HL-60/S4 treated with retinoic acid at 250 ng/mL for 4 days and 3 days (cell line): ENCODE measurements at regions not wholly inside any gene's neighbourhood (a gene's known extent, or its start where the extent isn't known, plus 50 kb on each side); places are given as distances from the start of the nearest gene placed in this dataset.

Experiments used
- in situ Hi-C: fragments of 300-500 bp; cut with MboI; formaldehyde crosslinking; loops from 2 replicates; pipeline ENCODE4 v1.7.0; 2022; ENCODE audit warnings: low sequenced_read_pairs

DNA sequence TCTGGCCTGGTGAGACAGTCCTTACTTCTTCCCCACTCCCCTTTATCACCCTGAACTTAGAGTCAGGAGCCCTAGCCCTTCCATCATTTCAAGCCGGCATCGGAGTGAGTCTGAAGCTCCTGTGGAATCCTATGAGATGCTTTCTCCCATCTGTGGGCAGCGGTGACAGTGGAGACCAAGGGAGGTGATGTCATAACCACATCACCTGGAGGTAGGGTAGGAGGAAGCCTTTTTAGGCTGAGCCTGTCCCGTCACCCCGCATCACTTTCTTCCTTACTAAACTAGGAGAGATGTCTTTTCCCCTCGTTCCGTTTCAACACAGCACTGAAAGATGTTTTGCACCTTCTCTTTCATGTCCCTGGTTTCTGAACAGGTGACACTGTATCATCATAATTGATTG, 124.1 kb upstream of the WWC1 start:
- in situ Hi-C loops, result no loop called here

DNA sequence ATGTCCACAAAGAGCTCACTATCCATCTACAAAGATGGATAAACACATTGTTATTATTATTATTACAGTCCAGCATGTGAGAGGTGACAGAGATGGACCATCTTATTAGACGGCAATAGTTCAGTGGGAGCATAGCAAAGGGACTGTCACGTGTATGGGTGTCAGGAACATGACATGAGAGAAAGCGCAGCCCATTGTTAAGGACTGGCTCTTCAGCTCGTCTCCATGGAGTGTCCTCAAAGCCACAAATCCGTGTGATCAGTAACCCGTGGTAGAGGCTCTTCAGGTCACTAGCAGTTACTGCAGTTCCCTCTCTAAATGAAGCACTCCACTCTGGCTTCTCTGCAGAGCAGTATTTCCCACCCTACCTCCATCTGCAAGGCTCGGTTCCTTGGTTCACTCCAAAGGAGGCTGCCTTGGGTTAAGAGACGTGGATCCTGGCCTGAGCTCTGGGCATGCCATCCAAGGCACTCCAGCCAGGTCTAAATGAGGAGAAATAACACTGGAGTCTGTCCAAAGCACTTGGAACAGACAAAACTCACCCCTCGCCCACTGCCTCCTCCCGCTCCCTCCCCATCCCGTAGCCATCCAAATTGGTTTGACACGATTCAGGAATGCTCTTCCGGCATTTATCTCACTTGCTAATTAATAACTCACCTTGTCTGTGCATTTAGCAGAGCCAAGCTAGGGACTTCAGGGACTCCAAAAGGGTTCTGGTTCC, 122.3 kb upstream of the WWC1 start:
- in situ Hi-C loops, result no loop called here

DNA sequence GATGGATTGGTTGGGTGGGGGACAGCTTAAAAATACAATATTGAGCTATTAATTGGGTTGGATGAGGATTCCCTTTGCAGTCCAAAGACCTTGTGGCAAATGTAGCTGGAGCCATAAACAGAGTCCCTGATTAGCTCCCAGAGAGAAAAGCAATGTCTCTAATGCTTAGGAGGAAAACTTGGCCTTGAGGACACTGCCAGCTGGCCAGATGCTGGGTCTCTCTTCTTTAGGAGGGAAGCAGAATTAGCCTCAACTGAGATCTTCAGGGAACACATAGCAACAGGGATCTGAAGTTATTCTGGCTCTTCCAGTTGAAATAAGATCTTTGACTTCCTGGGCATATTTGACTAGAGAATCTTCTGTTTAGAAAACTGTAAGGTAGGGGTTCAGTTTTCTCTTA, 121.7 kb upstream of the WWC1 start:
- in situ Hi-C loops, result no loop called here

DNA sequence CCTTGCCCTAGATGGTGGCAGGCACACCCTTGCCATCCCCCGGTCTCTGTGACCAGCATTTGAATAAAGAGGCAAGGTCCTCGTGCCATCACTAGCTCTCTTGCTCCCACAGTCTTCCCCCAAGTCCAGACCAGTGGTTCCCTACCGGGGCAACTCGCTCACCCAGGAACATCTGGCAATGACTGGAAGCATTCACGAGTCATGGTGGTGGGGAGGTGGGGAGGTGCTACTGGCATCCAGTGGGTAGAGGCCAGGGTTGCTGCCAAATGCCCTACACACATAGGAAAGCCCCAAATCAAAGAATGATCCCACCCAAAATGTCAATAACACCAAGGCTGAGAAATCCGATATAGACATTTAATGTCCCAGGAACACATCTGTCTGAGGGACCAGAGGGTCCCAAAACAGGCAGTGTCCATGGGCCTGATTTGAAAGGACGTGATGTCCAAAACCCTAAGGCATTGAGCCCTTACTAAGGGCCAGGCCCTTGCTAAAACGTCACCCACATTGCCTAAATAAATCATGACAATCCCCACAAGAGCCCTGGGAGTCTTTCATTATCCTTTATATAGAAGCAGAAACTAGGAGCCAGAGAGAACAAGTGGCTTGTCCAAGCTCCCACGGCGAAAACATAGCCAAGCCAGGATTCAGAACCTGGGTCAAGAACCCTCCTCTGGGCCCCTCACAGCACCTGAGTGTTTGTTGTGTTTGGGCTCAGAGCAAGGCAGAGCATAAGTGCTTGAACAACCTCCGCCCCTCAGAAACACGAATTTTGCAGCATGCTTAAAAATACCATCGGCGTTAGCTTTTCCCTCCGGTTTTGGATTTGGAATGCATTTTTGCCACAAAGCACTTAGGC, 119.3 kb upstream of the WWC1 start:
- in situ Hi-C loops, result no loop called here

DNA sequence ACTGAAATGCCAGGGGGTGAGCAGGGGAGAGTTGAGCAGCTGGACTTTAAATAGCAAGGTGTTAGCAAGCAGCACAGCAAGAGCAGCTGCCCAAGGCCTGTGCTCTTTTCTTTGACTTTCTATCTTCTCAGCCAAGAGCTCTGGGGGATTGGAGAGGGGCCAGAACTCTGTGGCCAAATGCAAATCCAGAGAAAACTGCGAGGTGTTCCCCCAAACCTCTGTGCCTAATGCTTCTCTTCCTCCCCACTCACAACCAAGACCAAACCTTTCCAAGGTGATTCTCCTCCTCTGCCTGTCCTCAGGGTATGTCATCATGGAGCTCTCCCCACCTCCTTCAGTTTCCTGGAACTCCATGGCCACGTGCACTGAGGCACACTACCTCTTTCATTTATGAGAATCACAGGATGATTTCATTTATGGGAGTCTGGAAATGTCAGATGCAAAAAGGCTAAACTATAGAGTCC, 118.7 kb upstream of the WWC1 start:
- in situ Hi-C loops, result no loop called here

DNA sequence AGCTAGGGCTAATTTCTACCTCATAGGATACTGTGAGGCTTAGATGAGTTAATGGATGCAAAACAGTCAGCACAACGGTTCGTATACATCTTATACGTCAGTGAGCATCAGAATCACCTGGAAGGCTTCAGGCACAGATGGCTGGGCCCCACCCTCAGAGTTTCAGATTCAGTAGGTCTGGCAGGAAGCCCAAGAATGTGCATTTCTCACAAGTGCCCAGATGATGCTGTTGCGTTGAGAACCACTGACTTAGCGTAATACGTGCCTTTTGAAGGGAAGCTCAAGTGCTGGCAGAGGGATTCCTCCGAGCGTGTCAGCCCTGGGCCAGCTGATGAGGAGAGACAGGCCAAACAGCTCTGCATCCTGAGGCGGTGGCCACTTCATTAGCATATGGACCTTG, 117.1 kb upstream of the WWC1 start:
- in situ Hi-C loops, result no loop called here

DNA sequence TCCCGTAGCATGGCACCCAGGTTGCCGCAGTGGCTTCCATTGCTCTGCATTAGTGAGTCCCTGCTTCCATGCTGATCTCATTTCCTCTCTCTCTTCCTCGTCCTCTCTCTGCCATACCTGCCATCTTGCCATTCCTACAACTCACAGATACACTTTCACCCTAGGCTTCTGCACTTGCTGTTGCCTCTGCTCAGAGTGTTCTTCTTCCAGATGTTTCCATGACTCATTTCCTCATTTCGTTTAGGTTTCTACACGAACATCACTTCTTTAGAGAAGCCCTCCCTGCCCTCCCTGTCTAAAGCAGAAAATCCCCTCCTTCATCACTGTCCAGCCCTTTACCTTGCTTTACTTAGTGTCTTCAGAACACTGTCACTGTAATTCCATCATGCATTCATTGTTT, 115.2 kb upstream of the WWC1 start:
- in situ Hi-C loops, result no loop called here

DNA sequence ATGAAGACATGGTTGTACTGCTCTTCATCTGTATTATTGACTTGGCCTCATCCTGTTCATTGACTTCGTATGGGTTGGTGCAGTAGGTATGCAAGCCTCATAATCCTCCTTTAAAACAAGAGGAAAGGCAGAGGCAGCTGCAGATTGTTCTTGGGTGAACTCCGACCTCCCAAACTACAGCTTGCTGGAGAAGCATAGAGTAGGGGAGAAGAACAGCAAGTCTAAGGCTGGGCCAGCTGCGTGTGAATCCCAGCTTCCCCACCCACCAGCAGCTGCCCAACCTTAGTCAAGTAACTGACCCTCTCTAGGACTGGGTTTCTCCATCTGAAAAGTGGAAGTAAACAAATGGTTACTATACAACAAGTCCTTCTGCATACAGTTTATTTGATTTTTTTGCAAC, 114.5 kb upstream of the WWC1 start:
- in situ Hi-C loops, result no loop called here

DNA sequence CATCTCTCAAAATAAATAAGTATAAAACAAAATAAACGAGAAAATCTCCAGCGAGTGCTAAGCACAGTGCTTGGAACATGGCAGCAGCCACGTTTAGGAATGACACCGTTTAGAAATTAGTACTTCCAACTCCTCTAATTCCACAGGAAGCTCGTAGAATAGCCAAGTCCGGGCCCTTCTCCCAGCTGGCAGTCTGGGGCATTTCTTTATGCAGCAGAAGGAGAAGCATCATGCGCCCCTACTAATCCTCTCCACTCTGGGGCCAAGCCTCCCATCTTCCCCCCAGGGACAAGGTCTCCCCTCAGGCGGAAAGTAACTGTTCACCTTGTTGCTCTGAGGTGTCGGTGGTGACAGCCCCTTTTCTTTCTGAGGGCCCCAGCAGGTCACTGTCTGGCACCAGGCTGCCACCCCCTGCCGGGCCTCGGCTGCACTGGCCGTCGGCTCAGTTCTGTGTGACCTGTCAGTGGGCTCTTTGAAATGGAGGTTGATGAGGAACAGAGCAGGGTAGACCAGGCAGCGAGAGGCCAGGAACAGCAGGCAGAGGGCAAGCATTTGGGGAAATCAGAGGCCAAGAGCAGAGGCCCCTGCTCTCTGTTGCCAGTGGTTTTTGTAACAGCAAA, 113.5 kb upstream of the WWC1 start:
- in situ Hi-C loops, result no loop called here

DNA sequence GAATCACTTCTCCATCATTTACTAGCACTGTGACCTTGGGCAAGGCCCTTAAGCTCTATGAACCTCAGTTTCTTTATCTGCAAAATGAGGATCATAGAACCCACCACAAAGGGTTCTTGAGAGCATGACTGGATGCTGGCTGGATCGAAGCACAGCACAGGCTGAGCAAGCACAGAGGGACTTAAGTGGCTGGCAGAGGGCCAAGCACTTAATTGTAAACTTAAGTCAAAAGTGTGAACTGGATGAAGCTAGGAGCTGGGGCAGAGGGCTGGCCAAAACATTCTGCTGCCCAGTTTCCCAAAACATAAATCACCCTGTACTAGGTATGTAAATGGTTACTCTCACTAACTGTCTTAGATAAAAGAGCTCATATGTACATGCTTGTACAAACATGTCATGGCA, 112.3 kb upstream of the WWC1 start:
- in situ Hi-C loops, result no loop called here

DNA sequence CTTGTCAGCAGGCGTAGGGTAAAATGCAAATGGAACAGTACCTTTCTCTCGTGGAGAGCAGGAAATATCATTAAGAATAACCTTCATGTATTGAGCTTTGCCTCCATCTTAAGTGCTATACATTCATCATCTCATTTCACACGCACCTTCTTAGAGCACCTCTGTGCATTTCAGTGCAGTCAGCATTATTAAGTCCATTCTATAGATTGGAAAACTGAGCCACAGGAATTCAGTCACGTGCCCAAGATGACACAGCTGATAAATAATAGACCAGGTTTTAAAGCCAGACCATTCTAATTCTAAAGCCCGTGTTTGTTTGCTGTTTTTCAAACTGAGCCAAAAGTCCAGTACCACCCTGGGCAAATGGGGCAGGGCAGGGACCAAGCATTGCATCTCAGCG, 109.2 kb upstream of the WWC1 start:
- in situ Hi-C loops, result no loop called here

DNA sequence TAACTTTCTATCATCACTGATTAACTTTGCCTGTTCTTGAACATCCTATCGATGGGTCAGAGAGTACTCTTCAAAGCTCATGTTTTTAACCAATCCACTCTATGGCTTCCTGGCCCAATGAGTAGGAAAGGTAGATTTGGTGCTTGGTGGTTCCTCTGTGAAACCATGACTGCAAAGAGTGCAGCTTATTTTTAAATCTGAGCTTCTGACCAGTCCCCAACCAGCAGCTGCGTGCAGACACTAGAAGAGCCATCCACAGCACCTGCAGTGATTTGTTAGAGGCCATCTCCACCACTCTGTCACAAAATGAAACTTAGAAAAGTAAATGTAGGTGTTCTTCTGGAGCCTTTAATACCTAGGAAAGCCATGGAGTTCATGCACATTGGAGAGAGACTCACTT, 107.3 kb upstream of the WWC1 start:
- in situ Hi-C loops, result no loop called here

DNA sequence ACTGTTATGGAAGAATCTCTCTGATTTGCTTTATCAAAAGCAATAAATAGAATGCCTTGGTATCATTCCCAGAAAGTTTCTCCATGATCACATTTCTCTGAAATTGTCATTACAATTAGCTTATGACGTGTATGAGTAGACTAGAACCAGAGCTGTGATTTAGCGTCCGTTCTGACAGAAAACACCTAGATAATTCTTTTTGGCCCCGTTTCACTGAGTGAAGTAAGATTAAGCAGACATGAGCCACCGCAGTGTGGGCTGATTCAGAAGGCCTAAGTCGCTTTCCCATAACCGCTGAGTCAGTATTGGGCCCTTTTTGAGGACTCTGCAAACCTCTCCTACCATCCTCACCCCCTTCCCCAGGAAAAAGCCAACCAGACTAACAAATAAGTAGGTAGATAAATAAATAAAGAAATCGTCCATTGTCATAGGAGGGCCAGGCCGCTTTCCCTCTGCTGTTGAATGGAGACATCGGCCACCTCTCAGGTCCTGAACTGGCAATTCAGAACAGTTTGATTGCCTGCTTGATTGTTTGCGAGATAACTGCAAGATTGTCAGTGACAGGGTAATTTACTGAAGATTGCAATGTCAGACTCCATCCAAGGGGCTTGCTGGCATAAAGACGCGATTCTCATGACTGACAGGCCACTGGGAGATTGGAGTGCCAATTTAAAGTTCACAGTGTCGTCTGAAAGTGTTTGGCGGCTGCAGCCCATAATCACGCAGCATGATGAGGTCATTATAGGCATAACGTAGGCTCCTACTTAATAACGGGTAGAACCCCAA, 105.0 kb upstream of the WWC1 start:
- in situ Hi-C loops, result no loop called here

DNA sequence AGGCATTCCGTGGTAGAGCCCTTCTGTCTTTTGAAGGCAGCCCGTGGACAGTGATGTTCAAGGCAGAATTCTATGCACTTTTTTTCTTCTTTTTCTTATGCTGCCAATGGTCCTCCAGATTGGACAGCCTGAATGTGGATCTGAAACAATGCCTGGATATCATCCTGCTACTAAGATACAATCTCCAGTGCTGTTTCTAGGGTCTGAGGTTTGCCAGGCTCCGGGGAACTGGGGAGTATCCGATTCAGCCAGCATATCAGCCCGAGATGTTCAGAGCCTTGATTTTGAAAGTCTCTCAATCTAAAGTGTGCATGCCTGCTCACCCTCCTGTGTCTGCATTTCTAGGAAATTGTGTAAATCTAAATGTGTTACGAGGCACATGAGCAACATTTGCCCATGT, 103.8 kb upstream of the WWC1 start:
- in situ Hi-C loops, result no loop called here

DNA sequence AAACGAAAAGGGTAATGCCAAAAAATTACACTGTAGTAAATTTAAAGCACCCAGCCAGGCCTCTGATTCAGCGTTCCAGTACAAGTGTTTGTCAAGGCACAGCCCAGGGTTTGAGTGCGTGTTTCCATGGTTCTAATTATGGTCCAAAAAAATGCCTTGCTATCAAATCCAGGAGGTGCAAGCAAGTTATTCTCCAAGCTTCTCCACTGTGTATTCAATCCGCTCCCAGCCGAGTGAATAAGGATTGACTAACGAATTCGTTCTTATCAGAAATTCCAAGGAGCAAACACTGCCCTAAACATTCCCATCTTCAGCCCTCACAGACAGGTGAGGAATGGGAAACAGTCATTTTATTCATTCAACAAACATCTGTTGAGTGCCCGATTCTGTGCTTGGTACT, 103.3 kb upstream of the WWC1 start:
- in situ Hi-C loops, result no loop called here

DNA sequence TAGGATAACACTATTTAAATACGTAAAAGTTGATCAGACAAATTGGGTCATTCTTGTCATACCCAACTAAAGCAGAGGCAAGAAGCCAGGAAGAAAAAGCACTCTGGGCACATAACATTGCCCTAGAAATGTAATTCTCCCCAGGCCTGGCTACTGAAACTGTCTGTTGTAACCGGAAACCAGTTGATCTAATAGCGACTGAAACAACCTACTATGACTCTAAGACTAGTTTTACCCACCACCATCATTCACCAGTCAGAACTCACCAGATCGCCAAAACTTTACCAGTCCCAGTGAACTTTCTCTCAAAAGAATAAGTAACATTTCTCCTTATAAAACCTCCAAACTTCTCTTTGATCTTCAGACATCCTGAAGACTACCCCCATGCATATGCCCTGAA, 99.3 kb upstream of the WWC1 start:
- in situ Hi-C loops, result no loop called here

DNA sequence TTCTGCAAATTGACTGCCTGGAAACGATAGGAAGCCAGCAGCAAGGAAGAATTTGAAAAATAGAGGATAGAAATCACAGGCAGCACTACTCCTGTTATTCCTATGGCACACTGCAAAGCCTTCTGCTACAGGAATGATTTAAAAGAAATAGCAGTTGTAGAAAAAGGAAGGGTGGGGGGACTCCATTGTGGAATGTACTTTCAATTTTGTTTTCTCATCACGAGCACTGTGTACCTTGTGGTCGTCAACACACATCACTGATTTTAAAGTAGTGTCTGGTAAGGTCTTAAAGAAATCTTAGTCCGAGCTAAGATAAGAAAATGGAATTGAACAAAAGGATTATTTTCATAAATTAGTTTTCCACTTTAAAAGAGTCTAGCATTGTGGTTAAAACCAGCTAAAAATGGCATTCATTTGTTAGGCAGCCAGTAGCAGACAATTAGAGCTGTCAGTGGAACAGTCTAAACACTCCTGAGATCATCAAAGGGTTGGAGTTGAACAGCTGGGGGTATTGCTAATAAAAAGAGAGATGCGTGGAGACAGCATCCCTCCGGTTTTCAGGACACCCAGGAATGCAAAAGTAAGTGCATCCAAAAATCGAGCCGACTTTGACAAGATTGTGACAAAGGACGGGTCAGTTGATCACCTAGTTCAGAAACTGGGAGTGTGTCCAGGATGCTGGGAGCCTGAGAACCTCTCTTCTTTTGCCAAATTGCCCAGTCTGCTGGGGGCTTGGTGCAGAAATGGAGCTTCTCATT, 97.8 kb upstream of the WWC1 start:
- in situ Hi-C loops, result no loop called here

DNA sequence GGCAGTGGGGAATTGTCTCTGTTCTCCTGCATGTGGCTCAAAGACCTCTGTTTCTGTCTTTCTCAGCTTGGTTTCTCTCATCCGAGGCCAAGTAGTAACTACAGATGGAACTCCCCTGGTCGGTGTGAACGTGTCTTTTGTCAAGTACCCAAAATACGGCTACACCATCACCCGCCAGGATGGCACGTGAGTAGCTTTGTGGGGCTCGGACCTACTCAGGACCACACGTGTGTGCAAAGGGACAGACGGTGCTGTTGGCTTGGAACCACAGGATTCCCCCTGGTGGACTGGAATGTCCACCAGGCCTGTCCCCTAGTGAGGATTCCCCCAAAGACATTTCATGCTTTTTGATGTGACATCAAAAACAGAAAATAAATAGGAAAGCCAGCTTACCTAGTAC, 96.3 kb upstream of the WWC1 start:
- in situ Hi-C loops, result no loop called here

DNA sequence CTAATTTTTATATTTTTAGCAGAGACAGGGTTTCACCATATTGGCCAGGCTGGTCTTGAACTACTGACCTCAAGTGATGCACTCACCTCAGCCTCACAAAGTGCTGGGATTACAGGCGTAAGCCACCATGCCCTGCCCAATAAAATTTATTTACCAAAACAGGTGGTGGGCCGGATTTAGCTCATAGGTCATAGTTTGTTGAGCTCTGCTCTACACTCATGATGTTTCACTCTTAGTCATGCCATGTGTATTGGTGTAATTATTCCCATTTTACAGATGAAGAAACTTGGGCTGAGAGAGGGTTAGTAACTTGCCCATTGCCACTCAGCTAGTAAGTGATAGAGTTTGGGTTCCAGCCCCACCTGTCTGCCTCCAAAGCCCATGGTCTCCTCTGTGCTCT, 93.1 kb upstream of the WWC1 start:
- in situ Hi-C loops, result no loop called here

DNA sequence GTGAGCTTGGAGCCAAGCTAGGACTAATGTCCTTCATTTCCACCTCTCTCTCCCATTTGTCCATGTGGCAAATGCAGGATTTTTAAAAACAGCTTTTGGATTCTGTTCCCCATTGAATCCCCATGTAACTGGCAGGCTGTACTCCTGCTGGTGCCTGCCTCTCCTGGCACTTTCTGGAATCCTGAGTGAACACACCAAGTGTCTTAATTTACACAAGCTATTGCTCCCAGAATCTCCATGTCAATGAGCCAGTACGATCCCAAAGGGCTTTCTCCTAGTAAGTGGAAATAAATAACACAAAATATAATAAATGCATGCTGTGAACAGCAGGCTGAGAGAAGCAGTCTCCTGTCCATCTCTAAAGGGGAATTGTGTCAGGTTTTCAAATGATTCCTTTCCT, 88.4 kb upstream of the WWC1 start:
- in situ Hi-C loops, result loop anchor here (25.0 kb wide), 1 partner anchor 466 kb away; no protein-coding TSS in a partner anchor
